ENCODE measurements at regions not wholly inside any gene's neighbourhood (a gene's known extent, or its start where the extent isn't known, plus 50 kb on each side); places are given as distances from the start of the nearest gene placed in this dataset.

DNA sequence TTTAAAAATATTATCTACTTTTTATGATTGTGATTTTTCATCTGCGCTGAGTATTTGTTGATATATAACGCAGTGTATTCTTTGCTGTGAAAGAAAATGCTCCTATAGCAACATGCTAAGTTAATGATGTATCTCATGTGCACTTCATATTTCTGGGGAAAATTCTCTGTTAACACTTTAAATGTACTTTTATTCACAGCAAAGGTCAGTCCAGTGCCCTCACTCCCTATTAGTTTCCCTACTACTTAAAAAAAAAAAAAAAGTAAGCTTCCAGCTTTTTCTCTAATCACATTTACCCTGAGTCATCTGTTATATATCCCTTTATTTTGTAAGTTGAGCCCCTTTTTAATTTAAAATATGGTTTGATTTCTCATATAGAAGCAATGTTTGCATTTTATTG, 219.8 kb downstream of the AEBP2 start:
- TF ChIP-seq CEBPB (IDR thresholded peaks at IDR 0.05; ENCODE audit: low read depth): no peak
- no peak for TF ChIP-seq SIN3A (IDR thresholded peaks at IDR 0.05; ENCODE audit: low read depth)
- TF ChIP-seq, protein P1, sequence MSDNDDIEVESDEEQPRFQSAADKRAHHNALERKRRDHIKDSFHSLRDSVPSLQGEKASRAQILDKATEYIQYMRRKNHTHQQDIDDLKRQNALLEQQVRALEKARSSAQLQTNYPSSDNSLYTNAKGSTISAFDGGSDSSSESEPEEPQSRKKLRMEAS (IDR thresholded peaks at IDR 0.05): no peak
